CD4-positive, CD25-positive, alpha-beta regulatory T cell (primary cell): ENCODE measurements at regions not wholly inside any gene's neighbourhood (a gene's known extent, or its start where the extent isn't known, plus 50 kb on each side); places are given as distances from the start of the nearest gene placed in this dataset.

Experiments used
- ATAC-seq, 2 donors: fragments of 150-1000 bp; cut with Tn5 transposase; one replicate each; pipeline ENCODE4 v1.10.0; 2021; ENCODE audit warnings: low read depth in 2 of 2, moderate number of reproducible peaks in 2 of 2, moderate library complexity in 1 of 2
- DNase-seq, 3 donors: peaks; one replicate each; pipeline versions ENCODE4 v3.0.0 to v3.0.0-alpha.2; 2012 to 2022; ENCODE audit warnings: mixed read lengths in 1 of 3
- H3K27ac ChIP-seq: one replicate; pipeline ENCODE4 v1.7.0; 2013; ENCODE audit warnings: mild to moderate bottlenecking, low read length; ENCODE audit not compliant: insufficient read depth, poor library complexity, severe bottlenecking
- H3K27me3 ChIP-seq: one replicate; pipeline ENCODE4 v1.7.0; 2013; ENCODE audit warnings: low read length; ENCODE audit not compliant: control insufficient read depth, insufficient read depth
- H3K36me3 ChIP-seq: one replicate; pipeline ENCODE4 v1.7.0; 2013; ENCODE audit warnings: mild to moderate bottlenecking, low read length, moderate library complexity; ENCODE audit not compliant: control insufficient read depth, insufficient read depth
- H3K4me1 ChIP-seq: 2 replicates; pipeline ENCODE4 v1.7.0; 2013; ENCODE audit warnings: mild to moderate bottlenecking, low read length; ENCODE audit not compliant: insufficient read depth, control insufficient read depth, poor library complexity, severe bottlenecking
- H3K4me3 ChIP-seq: one replicate; pipeline ENCODE4 v1.7.0; 2013; ENCODE audit warnings: low read depth, mild to moderate bottlenecking, low read length, moderate library complexity
- H3K9me3 ChIP-seq, 2 experiments: 1 replicate in 1 of 2; 2 replicates in 1 of 2; pipeline ENCODE4 v1.7.0; 2013; ENCODE audit warnings: low read length in 2 of 2, mild to moderate bottlenecking in 1 of 2, moderate library complexity in 1 of 2; ENCODE audit not compliant: control insufficient read depth in 2 of 2
- H3K27ac Mint-ChIP-seq, 3 donors: one replicate each; pipeline ENCODE4 v1.8.0; 2020 to 2022; ENCODE audit warnings: mild to moderate bottlenecking in 3 of 3, mixed read lengths in 3 of 3, moderate library complexity in 2 of 3
- H3K27me3 Mint-ChIP-seq: one replicate; pipeline ENCODE4 v1.8.0; 2022; ENCODE audit warnings: mild to moderate bottlenecking, mixed read lengths
- H3K36me3 Mint-ChIP-seq: one replicate; pipeline ENCODE4 v1.8.0; 2020; ENCODE audit warnings: mixed read lengths
- H3K4me1 Mint-ChIP-seq, 4 donors: one replicate each; pipeline ENCODE4 v1.8.0; 2020 to 2022; ENCODE audit warnings: mixed read lengths in 4 of 4, mild to moderate bottlenecking in 1 of 4
- H3K4me3 Mint-ChIP-seq, 4 donors: one replicate each; pipeline ENCODE4 v1.8.0; 2020 to 2022; ENCODE audit warnings: mild to moderate bottlenecking in 4 of 4, mixed read lengths in 4 of 4, moderate library complexity in 3 of 4
- H3K9me3 Mint-ChIP-seq, 7 donors: one replicate each; pipeline ENCODE4 v1.8.0; 2020 to 2022; ENCODE audit warnings: mixed read lengths in 7 of 7, mild to moderate bottlenecking in 3 of 7, moderate library complexity in 2 of 7

DNA sequence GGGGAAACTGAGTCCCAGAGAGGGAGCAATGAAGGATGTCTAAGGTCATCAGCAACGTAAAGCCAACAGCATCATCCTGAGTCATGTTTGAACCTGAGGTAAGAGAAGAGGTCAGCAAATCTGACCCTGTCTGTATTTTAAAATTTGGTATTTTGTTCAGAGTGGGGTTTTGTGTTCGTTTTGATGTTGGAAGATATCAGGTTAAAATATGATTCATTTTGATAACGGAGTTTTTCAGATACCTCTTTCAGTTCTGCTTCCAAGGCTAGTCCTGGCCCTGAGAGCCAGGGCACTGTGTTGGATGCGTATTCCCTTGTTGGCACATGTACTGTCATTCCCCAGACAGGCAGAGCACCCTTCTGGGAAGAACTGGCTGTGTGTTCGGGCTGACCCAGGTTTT is 291.0 kb downstream of the NSG2 start:
- Histone ChIP-seq H3K4me1 (no peaks in the 10 kb centered on the region), H3K4me3 (no peak overlapping the region), H3K36me3 (no peaks in the 10 kb centered on the region), H3K9me3 (no peaks in the 10 kb centered on the region), H3K27ac (no peak overlapping the region), H3K27me3 (no peaks in the 10 kb centered on the region)
- H3K9me3 Mint-ChIP-seq: peaks cover 0 to 4% (median 0%) of the 10 kb centered on the region in 7 donors
- ATAC-seq: no peak
- DNase-seq: no peak
- no peaks in the 10 kb centered on the region for H3K36me3 Mint-ChIP-seq
- H3K4me3 Mint-ChIP-seq: no peak overlapping the region
- H3K4me1 Mint-ChIP-seq: no peaks in the 10 kb centered on the region
- peaks cover 9% of the 10 kb centered on the region for H3K27me3 Mint-ChIP-seq
- H3K27ac Mint-ChIP-seq: no peak overlapping the region

DNA sequence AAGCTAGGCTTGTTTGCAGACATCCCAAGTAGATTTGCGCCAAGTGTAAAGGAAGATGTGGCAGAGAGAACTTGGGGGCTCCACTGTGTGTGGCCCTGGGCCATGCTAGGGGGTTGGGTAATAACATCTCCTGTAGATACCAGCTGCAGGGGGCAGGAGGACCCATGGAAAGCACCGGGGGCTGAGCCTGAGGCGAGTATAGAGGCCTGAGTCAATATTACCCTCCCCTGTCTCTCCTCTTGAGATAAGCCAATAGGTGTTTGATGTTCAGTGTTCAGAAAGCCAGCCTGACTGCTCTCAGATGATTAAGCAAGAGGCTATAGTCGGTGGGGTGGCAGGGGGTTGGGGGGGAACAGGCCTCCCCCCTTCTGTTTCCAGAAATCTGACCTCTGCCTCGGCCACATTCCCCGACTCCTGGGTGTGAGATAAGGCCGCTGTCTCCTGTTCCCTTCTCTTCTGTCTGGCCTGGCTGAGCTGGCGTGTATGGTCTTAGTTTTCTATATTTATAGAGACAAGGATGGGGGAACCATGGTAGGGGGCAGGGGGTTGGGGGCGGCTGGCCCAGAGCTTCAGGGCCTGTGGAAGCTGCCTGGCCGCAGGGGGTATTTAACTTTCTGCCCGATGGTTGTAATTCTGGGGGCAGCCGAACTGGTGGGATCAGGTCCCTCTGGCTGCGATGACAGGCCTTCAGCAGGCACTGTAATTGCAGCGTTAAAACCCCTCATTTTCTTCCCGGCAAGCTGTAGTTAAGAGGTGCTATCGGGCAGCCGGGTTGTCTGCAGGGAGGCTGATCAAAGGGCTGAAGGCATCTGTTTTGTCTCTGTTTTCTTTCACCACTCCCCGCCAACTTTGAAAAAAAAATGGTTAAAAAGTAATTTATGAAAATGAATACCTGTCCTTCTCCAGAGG is 292.0 kb downstream of the NSG2 start:
- H3K27ac ChIP-seq: no peak overlapping the region
- no peak overlapping the region for H3K4me3 Mint-ChIP-seq
- DNase-seq (no peak), ATAC-seq (no peak)
- no peaks in the 10 kb centered on the region for H3K27me3 ChIP-seq
- H3K36me3 ChIP-seq: no peaks in the 10 kb centered on the region
- no peaks in the 10 kb centered on the region for H3K9me3 ChIP-seq
- no peaks in the 10 kb centered on the region for H3K4me1 Mint-ChIP-seq
- peaks cover 10% of the 10 kb centered on the region for H3K27me3 Mint-ChIP-seq
- no peak overlapping the region for H3K27ac Mint-ChIP-seq
- H3K4me1 ChIP-seq: no peaks in the 10 kb centered on the region
- no peaks in the 10 kb centered on the region for H3K36me3 Mint-ChIP-seq
- no peak overlapping the region for H3K4me3 ChIP-seq
- H3K9me3 Mint-ChIP-seq: peaks cover 0 to 4% (median 0%) of the 10 kb centered on the region in 7 donors

DNA sequence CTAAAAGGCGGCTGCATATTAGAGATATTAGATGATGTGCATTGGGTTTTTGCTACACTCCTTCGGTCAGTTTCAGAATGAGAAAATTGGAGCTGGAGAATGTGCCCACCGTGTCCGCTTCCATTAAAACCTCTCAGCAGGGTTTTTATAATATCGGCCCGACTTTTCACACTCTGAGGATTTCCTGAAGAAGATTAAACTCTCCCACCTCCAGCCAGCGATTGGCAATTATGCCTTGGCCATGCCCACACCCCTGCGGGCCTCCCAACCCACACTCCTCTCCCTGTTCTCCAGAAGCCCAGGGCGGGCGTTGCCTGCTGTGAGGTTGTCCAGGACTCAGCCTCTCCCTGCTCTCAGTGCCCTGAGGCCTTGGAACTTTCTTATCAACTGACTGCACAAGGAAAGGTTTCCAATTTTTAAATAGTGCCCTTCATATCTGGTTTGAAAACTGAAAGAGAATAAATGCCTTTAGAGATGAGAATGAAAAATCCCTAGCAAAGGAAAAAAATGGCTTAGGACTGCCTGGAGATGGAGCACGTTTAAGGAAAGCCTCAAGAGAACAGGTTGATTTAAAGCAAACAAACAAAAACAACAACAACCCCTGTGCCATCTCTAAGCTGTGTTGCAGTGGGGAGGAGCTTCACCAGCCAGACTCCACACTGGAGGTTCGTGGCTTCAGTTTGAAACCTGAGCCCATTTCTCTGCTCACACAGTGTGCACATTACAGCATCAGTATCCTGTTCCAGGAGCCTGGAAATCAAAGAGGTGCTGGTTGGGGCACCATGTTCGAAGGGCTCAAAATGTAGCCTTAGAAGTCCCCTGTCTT is 292.9 kb downstream of the NSG2 start:
- Mint-ChIP-seq H3K4me3 (no peak overlapping the region), H3K36me3 (no peaks in the 10 kb centered on the region), H3K27ac (no peak overlapping the region), H3K9me3 (peaks cover 0 to 4% (median 0%) of the 10 kb centered on the region in 7 donors), H3K27me3 (peaks cover 10% of the 10 kb centered on the region), H3K4me1 (no peaks in the 10 kb centered on the region)
- no peak overlapping the region for H3K4me3 ChIP-seq
- no peaks in the 10 kb centered on the region for H3K36me3 ChIP-seq
- DNase-seq (no peak), ATAC-seq (no peak)
- H3K27me3 ChIP-seq: no peaks in the 10 kb centered on the region
- H3K4me1 ChIP-seq: no peaks in the 10 kb centered on the region
- H3K9me3 ChIP-seq: no peaks in the 10 kb centered on the region
- H3K27ac ChIP-seq: no peak overlapping the region

DNA sequence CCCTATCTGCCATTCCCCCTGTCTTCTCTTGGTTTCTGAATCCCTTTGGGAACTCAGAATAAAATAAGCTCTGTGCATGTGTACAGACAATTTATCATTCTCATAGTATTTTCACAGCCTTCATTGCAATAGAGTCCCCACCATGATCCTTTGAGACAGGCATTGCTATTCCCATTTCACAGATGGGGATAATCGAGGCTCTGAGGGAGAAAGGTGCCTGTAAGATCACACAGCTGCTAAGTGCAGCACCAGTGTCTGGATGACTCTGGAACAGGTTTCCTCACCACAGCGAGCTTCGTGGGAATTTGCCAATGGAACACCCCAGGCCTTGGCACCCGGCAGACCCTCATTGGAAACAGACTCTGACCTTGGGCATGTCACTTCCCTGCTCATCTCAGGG is 293.6 kb downstream of the NSG2 start:
- H3K36me3 ChIP-seq: no peaks in the 10 kb centered on the region
- H3K9me3 Mint-ChIP-seq: peaks cover 0 to 4% (median 0%) of the 10 kb centered on the region in 7 donors
- no peak overlapping the region for H3K27ac ChIP-seq
- DNase-seq: no peak
- ATAC-seq: no peak
- no peak overlapping the region for H3K4me3 ChIP-seq
- no peaks in the 10 kb centered on the region for H3K4me1 Mint-ChIP-seq
- no peaks in the 10 kb centered on the region for H3K9me3 ChIP-seq
- H3K4me1 ChIP-seq: no peaks in the 10 kb centered on the region
- no peak overlapping the region for H3K4me3 Mint-ChIP-seq
- H3K27me3 Mint-ChIP-seq: peaks cover 10% of the 10 kb centered on the region
- H3K36me3 Mint-ChIP-seq: no peaks in the 10 kb centered on the region
- no peak overlapping the region for H3K27ac Mint-ChIP-seq
- no peaks in the 10 kb centered on the region for H3K27me3 ChIP-seq

DNA sequence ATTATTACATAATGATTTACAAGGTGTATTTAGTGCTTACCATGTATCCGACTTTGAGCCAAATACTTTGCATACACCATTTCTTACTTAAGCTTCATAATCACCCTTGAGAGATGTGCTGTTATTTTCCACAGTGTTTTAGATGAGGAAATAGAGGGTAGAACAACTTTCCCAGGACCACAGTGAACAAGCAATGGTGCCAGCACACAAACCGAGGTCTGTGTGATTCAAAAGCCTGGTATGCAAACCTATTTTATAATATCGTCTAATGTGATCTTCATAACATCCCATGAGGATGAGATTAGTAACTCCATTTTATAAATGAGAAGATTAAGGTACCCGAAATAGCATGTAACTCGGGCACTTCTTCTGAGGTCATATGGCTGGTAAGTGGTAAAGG is 294.7 kb downstream of the NSG2 start:
- H3K27ac ChIP-seq: no peak overlapping the region
- H3K9me3 Mint-ChIP-seq: peaks cover 0 to 4% (median 0%) of the 10 kb centered on the region in 7 donors
- H3K27me3 ChIP-seq: no peaks in the 10 kb centered on the region
- H3K4me3 Mint-ChIP-seq: no peak overlapping the region
- no peak overlapping the region for H3K4me3 ChIP-seq
- H3K27ac Mint-ChIP-seq: no peak overlapping the region
- H3K9me3 ChIP-seq: no peaks in the 10 kb centered on the region
- H3K4me1 Mint-ChIP-seq: no peaks in the 10 kb centered on the region
- H3K4me1 ChIP-seq: no peaks in the 10 kb centered on the region
- no peak for DNase-seq
- no peak for ATAC-seq
- H3K36me3 ChIP-seq: no peaks in the 10 kb centered on the region
- peaks cover 11% of the 10 kb centered on the region for H3K27me3 Mint-ChIP-seq
- H3K36me3 Mint-ChIP-seq: no peaks in the 10 kb centered on the region

DNA sequence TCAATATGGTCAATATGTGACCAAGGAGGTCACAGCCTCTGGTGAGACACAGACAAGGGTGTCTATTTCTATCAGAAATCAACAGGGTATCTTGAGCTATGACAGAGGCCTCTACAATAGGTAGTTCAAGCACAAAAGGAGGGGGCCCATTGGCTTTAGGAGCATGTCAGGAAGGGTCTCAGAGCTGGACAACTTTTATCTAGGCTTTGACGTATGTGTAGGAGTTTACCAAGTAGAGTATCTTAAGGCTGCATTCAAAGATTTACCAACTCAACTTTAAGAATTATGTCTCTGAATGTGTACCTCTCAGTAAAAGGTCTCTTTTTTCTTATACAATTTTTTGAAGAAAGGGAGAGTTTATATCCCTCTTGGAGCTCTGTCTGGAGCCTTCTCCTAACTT is 297.2 kb downstream of the NSG2 start:
- no peak for DNase-seq
- peaks cover 0 to 2% (median 0%) of the 10 kb centered on the region in 7 donors for H3K9me3 Mint-ChIP-seq
- H3K36me3 Mint-ChIP-seq: no peaks in the 10 kb centered on the region
- H3K9me3 ChIP-seq: no peaks in the 10 kb centered on the region
- no peaks in the 10 kb centered on the region for H3K4me1 Mint-ChIP-seq
- no peak overlapping the region for H3K27ac Mint-ChIP-seq
- no peaks in the 10 kb centered on the region for H3K27me3 ChIP-seq
- no peak overlapping the region for H3K4me3 Mint-ChIP-seq
- no peaks in the 10 kb centered on the region for H3K36me3 ChIP-seq
- ATAC-seq: no peak
- H3K4me1 ChIP-seq: no peaks in the 10 kb centered on the region
- peaks cover 8% of the 10 kb centered on the region for H3K27me3 Mint-ChIP-seq
- H3K4me3 ChIP-seq: no peak overlapping the region
- no peak overlapping the region for H3K27ac ChIP-seq

DNA sequence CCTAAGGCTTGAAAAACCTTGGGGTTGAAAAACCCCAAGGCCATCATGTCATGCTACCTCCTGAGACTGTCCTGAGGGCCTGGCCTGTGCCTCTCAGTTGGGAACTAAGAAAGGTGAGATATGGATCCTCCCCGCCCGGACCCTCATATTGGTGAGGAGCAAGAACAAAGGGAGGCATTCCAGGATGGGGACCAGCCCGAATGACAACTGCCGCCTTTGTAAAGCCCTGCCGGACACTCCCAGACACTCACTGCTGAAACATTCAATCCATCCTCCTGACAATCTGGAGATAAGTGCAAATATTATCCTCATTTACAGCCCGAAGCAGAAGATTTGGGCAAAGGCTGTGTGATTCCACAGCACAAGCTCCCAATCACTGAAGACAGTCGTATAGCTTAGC is 298.3 kb downstream of the NSG2 start:
- no peak overlapping the region for H3K4me3 Mint-ChIP-seq
- Histone ChIP-seq H3K27ac (no peak overlapping the region), H3K9me3 (no peaks in the 10 kb centered on the region)

More for the DNA sequence above, 298.3 kb downstream of the NSG2 start:
- H3K36me3 ChIP-seq: no peaks in the 10 kb centered on the region
- no peaks in the 10 kb centered on the region for H3K4me1 ChIP-seq
- peaks cover 8% of the 10 kb centered on the region for H3K27me3 Mint-ChIP-seq
- H3K9me3 Mint-ChIP-seq: peaks cover 0 to 2% (median 0%) of the 10 kb centered on the region in 7 donors
- ATAC-seq (no peak), DNase-seq (no peak)
- no peaks in the 10 kb centered on the region for H3K27me3 ChIP-seq
- H3K4me1 Mint-ChIP-seq: no peaks in the 10 kb centered on the region
- H3K4me3 ChIP-seq: no peak overlapping the region
- H3K36me3 Mint-ChIP-seq: no peaks in the 10 kb centered on the region
- H3K27ac Mint-ChIP-seq: no peak overlapping the region
